ENCODE measurements at regions not wholly inside any gene's neighbourhood (a gene's known extent, or its start where the extent isn't known, plus 50 kb on each side); places are given as distances from the start of the nearest gene placed in this dataset.

DNA sequence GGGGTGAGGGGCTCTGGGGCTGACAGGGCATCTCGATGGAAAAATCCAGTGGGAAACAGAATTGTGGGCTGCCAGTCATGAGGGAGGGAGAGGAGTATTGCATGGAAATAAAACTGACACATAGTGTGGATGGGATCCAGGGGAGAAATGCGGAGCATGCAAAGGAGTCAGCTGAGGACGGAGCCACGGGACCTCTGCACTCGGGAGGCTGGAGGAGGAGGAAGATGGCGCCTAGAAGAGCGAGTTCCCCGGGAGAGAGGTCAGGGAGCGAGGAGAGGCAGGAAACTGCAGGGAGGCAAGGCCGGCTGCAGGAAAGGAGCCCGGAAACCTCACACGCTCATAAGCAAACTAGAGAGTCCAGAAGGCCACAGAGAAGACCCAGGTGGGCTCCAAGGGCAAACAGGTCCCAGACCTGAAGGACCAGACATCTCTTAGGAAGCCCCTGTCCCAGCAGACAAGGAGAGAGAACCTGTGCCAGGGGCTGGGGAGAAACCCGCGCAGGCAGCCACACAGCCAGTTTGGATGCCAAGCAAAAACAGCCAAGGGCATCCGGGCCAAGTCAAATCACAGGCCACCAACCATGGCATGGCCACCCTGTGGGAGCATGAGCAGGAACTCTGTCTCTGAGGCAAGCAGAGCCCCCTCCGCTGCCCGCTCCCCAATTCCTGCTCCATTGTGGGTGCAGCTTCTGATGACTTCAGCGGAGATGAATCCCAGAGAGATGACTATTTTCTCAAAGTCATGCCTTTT lies 218.8 kb upstream of the ID2 start:
- TF ChIP-seq CTCF (conservative IDR thresholded peaks at IDR 0.05; ENCODE audit: low read length): no peak
- TF ChIP-seq EZH2phosphoT487 (IDR thresholded peaks at IDR 0.05; ENCODE audit: borderline replicate concordance): no peak

Measured in Loucy (cell line).